Common myeloid progenitor, CD34-positive (primary cell): ENCODE measurements at regions not wholly inside any gene's neighbourhood (a gene's known extent, or its start where the extent isn't known, plus 50 kb on each side); places are given as distances from the start of the nearest gene placed in this dataset.

Source experiments
- CTCF ChIA-PET: fragments of 350-600 bp; sonication (Branson Sonifier 250); formaldehyde crosslinking; loops from one replicate; lab custom pipeline; 2021; ENCODE audit warnings: antibody characterized with exemption; lab: Charles Lee
- POLR2A ChIA-PET: fragments of 350-600 bp; sonication (Branson Sonifier 250); formaldehyde crosslinking; loops from one replicate; lab custom pipeline; 2021; ENCODE audit warnings: antibody characterized with exemption; lab: Charles Lee
- DNase-seq, 3 donors: peaks; one replicate each; pipeline versions ENCODE4 v3.0.0 to v3.0.0-alpha.2; 2013
- H3K27ac ChIP-seq, 2 experiments: 1 replicate in 1 of 2; 2 replicates in 1 of 2; pipeline ENCODE4 v1.7.0; 2013; ENCODE audit warnings: inconsistent platforms in 2 of 2, low read length in 2 of 2, mild to moderate bottlenecking in 2 of 2, low read depth in 1 of 2, moderate library complexity in 1 of 2; ENCODE audit not compliant: severe bottlenecking in 2 of 2, insufficient read depth in 1 of 2, poor library complexity in 1 of 2
- H3K27me3 ChIP-seq, 5 experiments: replicated peaks in 2 of 5; 1 replicate in 3 of 5; 2 replicates in 2 of 5; pipeline versions ENCODE4 v1.6.1 to v1.7.0; 2013; ENCODE audit warnings: low read length in 4 of 5, mild to moderate bottlenecking in 2 of 5, moderate library complexity in 2 of 5, inconsistent platforms in 1 of 5; ENCODE audit not compliant: insufficient read depth in 5 of 5, control insufficient read depth in 4 of 5
- H3K36me3 ChIP-seq, 4 experiments: 1 replicate in 2 of 4; 2 replicates in 2 of 4; pipeline versions ENCODE4 v1.6.1 to v1.7.0; 2013; ENCODE audit warnings: low read length in 3 of 4, control low read depth in 1 of 4, mild to moderate bottlenecking in 1 of 4; ENCODE audit not compliant: control insufficient read depth in 4 of 4, insufficient read depth in 4 of 4
- H3K4me1 ChIP-seq, 4 experiments: 1 replicate in 3 of 4; 2 replicates in 1 of 4; pipeline versions ENCODE4 v1.6.1 to v1.7.1; 2013; ENCODE audit warnings: low read length in 3 of 4, mild to moderate bottlenecking in 3 of 4, control low read depth in 1 of 4, inconsistent platforms in 1 of 4, moderate library complexity in 1 of 4; ENCODE audit not compliant: control insufficient read depth in 4 of 4, insufficient read depth in 4 of 4; ENCODE audit errors: control extremely low read depth in 1 of 4
- H3K4me3 ChIP-seq, 7 experiments: 1 replicate in 4 of 7; 2 replicates in 3 of 7; pipeline versions ENCODE4 v1.5.1 to v1.7.0; 2013; ENCODE audit warnings: mild to moderate bottlenecking in 7 of 7, low read length in 6 of 7, moderate library complexity in 6 of 7, inconsistent platforms in 2 of 7, low read depth in 2 of 7, control low read depth in 1 of 7; ENCODE audit not compliant: insufficient read depth in 4 of 7, control insufficient read depth in 1 of 7; ENCODE audit errors: extremely low read depth in 1 of 7
- H3K9me3 ChIP-seq, 5 experiments: 1 replicate in 4 of 5; 2 replicates in 1 of 5; pipeline versions ENCODE4 v1.6.1 to v1.7.1; 2013; ENCODE audit warnings: low read length in 4 of 5, mild to moderate bottlenecking in 2 of 5, inconsistent platforms in 1 of 5, low read depth in 1 of 5, moderate library complexity in 1 of 5; ENCODE audit not compliant: control insufficient read depth in 4 of 5, insufficient read depth in 2 of 5; ENCODE audit errors: control extremely low read depth in 1 of 5
- WGBS: methylation state at CpG from one replicate; pipeline ENCODE4 v1.1.5; 2013; ENCODE audit not compliant: insufficient coverage; 5-methylcytosine and 5-hydroxymethylcytosine counted together

DNA sequence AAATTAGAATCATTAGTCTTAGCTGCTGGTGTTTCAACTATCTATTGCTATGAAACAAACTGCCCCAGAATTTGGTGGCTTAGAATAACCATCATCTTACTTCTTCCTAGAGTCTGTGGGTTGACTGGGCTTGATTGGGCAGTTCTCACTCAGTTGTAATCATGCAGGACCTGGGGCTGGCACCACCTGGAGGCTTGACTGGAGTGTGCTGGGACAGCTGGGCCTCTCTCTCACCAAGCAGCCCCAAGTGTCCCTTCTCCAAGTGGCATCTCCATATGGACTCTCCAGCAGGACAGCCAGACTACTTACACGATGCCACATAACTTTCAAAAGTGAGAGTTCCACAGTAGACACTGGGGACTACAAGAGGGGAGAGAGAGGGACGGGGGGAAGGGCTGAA lies 140.3 kb upstream of the ATP1B1 start:
- Histone ChIP-seq H3K9me3 (no peaks in the 10 kb centered on the region), H3K27me3 (no peaks in the 10 kb centered on the region), H3K36me3 (no peaks in the 10 kb centered on the region), H3K27ac (no peak overlapping the region), H3K4me1 (no peaks in the 10 kb centered on the region), H3K4me3 (no peak overlapping the region)
- POLR2A ChIA-PET, result no interaction called here
- no CpG with 5 or more reads among the region's 2 CpGs for WGBS
- no peak for DNase-seq
- CTCF ChIA-PET, result interaction anchor here (0.6 kb wide), 1 partner anchor 89 kb away, joined by 3 read pairs; no protein-coding TSS in a partner anchor

GRCh38 chr1:168966636-168967035 lies 139.9 kb upstream of the ATP1B1 start:
- WGBS, result no CpG with 5 or more reads among the region's 2 CpGs
- H3K9me3 ChIP-seq, result no peaks in the 10 kb centered on the region
- no peaks in the 10 kb centered on the region for H3K27me3 ChIP-seq
- H3K4me1 ChIP-seq, result no peaks in the 10 kb centered on the region
- ChIA-PET POLR2A (no interaction called here), CTCF (interaction anchor here (0.6 kb wide), 1 partner anchor 89 kb away, joined by 3 read pairs; no protein-coding TSS in a partner anchor)
- no peak overlapping the region for H3K4me3 ChIP-seq
- no peak overlapping the region for H3K27ac ChIP-seq
- H3K36me3 ChIP-seq, result no peaks in the 10 kb centered on the region
- DNase-seq, result no peak

- Histone ChIP-seq H3K36me3 (no peaks in the 10 kb centered on the region), H3K4me3 (no peak overlapping the region), H3K9me3 (no peaks in the 10 kb centered on the region), H3K27me3 (no peaks in the 10 kb centered on the region), H3K4me1 (no peaks in the 10 kb centered on the region), H3K27ac (no peak overlapping the region)
- ChIA-PET CTCF (interaction anchor here (0.9 to 1.0 kb wide), 2 partner anchors 11 to 367 kb away, joined by 3 read pairs; no protein-coding TSS in a partner anchor), POLR2A (no interaction called here)
- no peak for DNase-seq
- WGBS, result 100% methylated on average over 5 of the region's 7 CpGs
Observed at GRCh38 chr1:168970926-168971659, 135.4 kb upstream of the ATP1B1 start.

- Histone ChIP-seq H3K9me3 (no peaks in the 10 kb centered on the region), H3K4me1 (no peaks in the 10 kb centered on the region), H3K36me3 (no peaks in the 10 kb centered on the region), H3K27ac (no peak overlapping the region), H3K27me3 (no peaks in the 10 kb centered on the region), H3K4me3 (no peak overlapping the region)
- no peak for DNase-seq
- 67% methylated on average over 1 of the region's 4 CpGs for WGBS
- CTCF ChIA-PET, result interaction anchor here (0.6 kb wide), 1 partner anchor 1417 kb away, joined by 3 read pairs; no protein-coding TSS in a partner anchor
- POLR2A ChIA-PET, result no interaction called here
Observed at GRCh38 chr1:168972225-168972624, 134.3 kb upstream of the ATP1B1 start.

- WGBS, result 91% methylated on average over 1 of the region's 2 CpGs
- no peak for DNase-seq
Observed at GRCh38 chr1:168972887-168973286, 133.6 kb upstream of the ATP1B1 start.

DNA sequence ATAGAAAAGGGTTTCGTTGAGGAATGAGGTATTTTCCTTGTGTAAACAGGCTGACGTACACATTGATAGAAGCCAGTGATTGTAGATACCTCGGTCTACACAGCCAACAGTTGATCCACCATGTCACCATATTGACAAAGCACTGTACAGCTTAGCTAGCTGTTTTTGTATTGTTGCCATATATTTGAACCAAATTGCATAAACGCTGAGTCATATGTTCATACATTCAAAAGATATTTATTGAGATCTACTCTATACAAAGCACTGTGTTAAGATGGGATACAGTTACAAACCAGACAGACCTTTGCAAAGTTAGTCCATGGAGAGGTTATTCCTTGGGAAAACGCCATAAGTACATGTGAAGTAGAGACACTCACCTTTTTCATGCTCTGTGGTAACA lies 132.4 kb upstream of the ATP1B1 start:
- H3K27me3 ChIP-seq, result no peaks in the 10 kb centered on the region
- 100% methylated on average over 1 of the region's 5 CpGs for WGBS
- no peak overlapping the region for H3K27ac ChIP-seq
- H3K9me3 ChIP-seq, result peaks cover 0 to 1% (median 0%) of the 10 kb centered on the region in 5 experiments
- no peaks in the 10 kb centered on the region for H3K4me1 ChIP-seq
- ChIA-PET POLR2A (no interaction called here), CTCF (no interaction called here)
- H3K4me3 ChIP-seq, result no peak overlapping the region
- no peaks in the 10 kb centered on the region for H3K36me3 ChIP-seq
- no peak for DNase-seq

More at GRCh38 chr1:168972887-168973286, 133.6 kb upstream of the ATP1B1 start:
- ChIA-PET POLR2A (no interaction called here), CTCF (no interaction called here)
- Histone ChIP-seq H3K4me3 (no peak overlapping the region), H3K27ac (no peak overlapping the region), H3K27me3 (no peaks in the 10 kb centered on the region), H3K9me3 (no peaks in the 10 kb centered on the region), H3K36me3 (no peaks in the 10 kb centered on the region), H3K4me1 (no peaks in the 10 kb centered on the region)

DNA sequence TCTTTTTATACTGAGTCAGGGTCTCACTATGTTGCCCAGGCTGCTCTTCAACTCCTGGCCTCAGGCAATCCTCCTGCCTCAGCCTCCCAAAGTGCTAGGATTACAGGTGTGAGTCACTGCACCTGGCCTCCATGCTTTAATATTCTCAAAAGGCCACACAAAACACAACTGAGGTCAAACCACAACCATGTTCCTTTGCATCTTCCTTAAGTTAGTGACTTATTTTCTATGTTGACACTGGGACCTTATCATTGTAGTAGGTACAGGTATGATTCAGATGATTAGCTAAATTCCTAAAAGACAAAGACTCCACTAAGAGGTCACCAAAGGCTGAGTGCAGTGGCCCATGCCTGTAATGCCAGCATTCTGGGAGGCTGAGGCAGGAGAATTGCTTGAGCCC lies 131.9 kb upstream of the ATP1B1 start:
- Histone ChIP-seq H3K27me3 (no peaks in the 10 kb centered on the region), H3K4me3 (no peak overlapping the region), H3K36me3 (no peaks in the 10 kb centered on the region), H3K4me1 (no peaks in the 10 kb centered on the region), H3K9me3 (peaks cover 0 to 2% (median 0%) of the 10 kb centered on the region in 5 experiments), H3K27ac (no peak overlapping the region)
- ChIA-PET CTCF (no interaction called here), POLR2A (no interaction called here)
- no peak for DNase-seq
